WTC11 (cell line): ENCODE measurements at regions not wholly inside any gene's neighbourhood (a gene's known extent, or its start where the extent isn't known, plus 50 kb on each side); places are given as distances from the start of the nearest gene placed in this dataset.

Experiments
- ATAC-seq: fragments of 200-7000 bp; cut with Tn5 transposase; 2 replicates; pipeline ENCODE4 v1.10.0; 2021; ENCODE audit warnings: mild to moderate bottlenecking, moderate library complexity
- CTCF ChIA-PET: fragments of 300-600 bp; sonication (Branson Sonifier 250); formaldehyde crosslinking; loops from one replicate; lab custom pipeline; 2021; ENCODE audit warnings: antibody characterized with exemption; lab: Charles Lee
- POLR2A ChIA-PET: fragments of 350-600 bp; sonication (Branson Sonifier 250); formaldehyde crosslinking; loops from one replicate; lab custom pipeline; 2021; ENCODE audit warnings: antibody characterized with exemption; lab: Charles Lee
- DNase-seq: peaks from one replicate; pipeline ENCODE4 v3.0.0; 2021; ENCODE audit warnings: low spot score
- H3K27ac Mint-ChIP-seq: 2 replicates; pipeline ENCODE4 v1.8.0; 2021; ENCODE audit warnings: mixed read lengths
- H3K27me3 Mint-ChIP-seq: 2 replicates; pipeline ENCODE4 v1.8.0; 2021; ENCODE audit warnings: low read depth, mild to moderate bottlenecking, moderate library complexity, mixed read lengths
- H3K36me3 Mint-ChIP-seq: 2 replicates; pipeline ENCODE4 v1.8.0; 2021; ENCODE audit warnings: mixed read lengths
- H3K4me1 Mint-ChIP-seq: 2 replicates; pipeline ENCODE4 v1.8.0; 2022; ENCODE audit warnings: mixed read lengths
- H3K4me3 Mint-ChIP-seq: 2 replicates; pipeline ENCODE4 v1.8.0; 2021; ENCODE audit warnings: mild to moderate bottlenecking, moderate library complexity, mixed read lengths
- H3K9me3 Mint-ChIP-seq: 2 replicates; pipeline ENCODE4 v1.8.0; 2021; ENCODE audit warnings: mixed read lengths
- ATF1 ChIP-seq: sonication (generic); formaldehyde crosslinking; IDR thresholded peaks from 2 replicates; pipeline ENCODE4 v1.8.1; 2023; ENCODE audit warnings: mild to moderate bottlenecking, moderate library complexity, missing genetic modification reagents
- CBFB ChIP-seq: sonication (generic); formaldehyde crosslinking; IDR thresholded peaks from 2 replicates; pipeline ENCODE4 v1.8.1; 2022; ENCODE audit warnings: mild to moderate bottlenecking, low read depth, missing genetic modification reagents
- CREM ChIP-seq: sonication (generic); formaldehyde crosslinking; IDR thresholded peaks from 2 replicates; pipeline ENCODE4 v1.8.1; 2022; ENCODE audit warnings: mild to moderate bottlenecking, missing genetic modification reagents, moderate library complexity
- ELF4 ChIP-seq: sonication (generic); formaldehyde crosslinking; IDR thresholded peaks from 2 replicates; pipeline ENCODE4 v1.8.1; 2022; ENCODE audit warnings: low read depth, mild to moderate bottlenecking, moderate library complexity, missing genetic modification reagents
- ESRRA ChIP-seq: sonication (generic); formaldehyde crosslinking; IDR thresholded peaks from 2 replicates; pipeline ENCODE4 v1.8.1; 2022; ENCODE audit warnings: mild to moderate bottlenecking, missing genetic modification reagents, borderline replicate concordance
- ETV6 ChIP-seq: sonication (generic); formaldehyde crosslinking; IDR thresholded peaks from 2 replicates; pipeline ENCODE4 v1.8.1; 2022; ENCODE audit warnings: mild to moderate bottlenecking, missing genetic modification reagents
- FOXJ3 ChIP-seq: sonication (generic); formaldehyde crosslinking; IDR thresholded peaks from 2 replicates; pipeline ENCODE4 v1.9.0; 2021; ENCODE audit warnings: missing genetic modification reagents, mild to moderate bottlenecking, borderline replicate concordance
- GRHL2 ChIP-seq: fragments of 250-450 bp; sonication (Bioruptor Pico); IDR thresholded peaks from 2 replicates; pipeline ENCODE4 v1.8.0; 2022; ENCODE audit warnings: mild to moderate bottlenecking, moderate library complexity; ENCODE audit not compliant: insufficient replicate concordance, severe bottlenecking
- GTF2I ChIP-seq: fragments of 250-450 bp; sonication (Bioruptor Pico); conservative IDR thresholded peaks from 2 replicates; pipeline ENCODE4 v1.4.0; 2021; ENCODE audit warnings: mild to moderate bottlenecking
- KAT7 ChIP-seq: sonication (generic); formaldehyde crosslinking; IDR thresholded peaks from 2 replicates; pipeline ENCODE4 v1.8.1; 2023; ENCODE audit warnings: missing genetic modification reagents, mild to moderate bottlenecking, borderline replicate concordance
- MXD4 ChIP-seq: fragments of 250-450 bp; sonication (Bioruptor Pico); IDR thresholded peaks from 2 replicates; pipeline ENCODE4 v1.8.0; 2021; ENCODE audit warnings: mild to moderate bottlenecking, moderate library complexity, borderline replicate concordance
- NFATC4 ChIP-seq: fragments of 250-450 bp; sonication (Bioruptor Pico); IDR thresholded peaks from 2 replicates; pipeline ENCODE4 v1.9.0; 2021; ENCODE audit warnings: mild to moderate bottlenecking
- NR3C1 ChIP-seq: sonication (generic); formaldehyde crosslinking; conservative IDR thresholded peaks from 2 replicates; pipeline ENCODE4 v1.8.1; 2023; ENCODE audit warnings: low read depth, mild to moderate bottlenecking, missing genetic modification reagents
- PRRX2 ChIP-seq: fragments of 250-450 bp; sonication (Bioruptor Pico); IDR thresholded peaks from 2 replicates; pipeline ENCODE4 v1.8.0; 2021; ENCODE audit warnings: mild to moderate bottlenecking
- RORB ChIP-seq: fragments of 250-450 bp; sonication (Bioruptor Pico); IDR thresholded peaks from 2 replicates; pipeline ENCODE4 v1.9.0; 2021; ENCODE audit warnings: mild to moderate bottlenecking
- SMAD4 ChIP-seq: sonication (generic); formaldehyde crosslinking; IDR thresholded peaks from 2 replicates; pipeline ENCODE4 v1.8.0; 2022; ENCODE audit warnings: mild to moderate bottlenecking, missing genetic modification reagents
- SP1 ChIP-seq: sonication (generic); formaldehyde crosslinking; conservative IDR thresholded peaks from 2 replicates; pipeline ENCODE4 v1.8.1; 2022; ENCODE audit warnings: missing genetic modification reagents
- ZMAT4 ChIP-seq: fragments of 250-450 bp; sonication (Bioruptor Pico); IDR thresholded peaks from 2 replicates; pipeline ENCODE4 v1.9.0; 2021; ENCODE audit warnings: mild to moderate bottlenecking
- ZNF281 ChIP-seq: sonication (generic); formaldehyde crosslinking; IDR thresholded peaks from 2 replicates; pipeline ENCODE4 v1.8.0; 2023; ENCODE audit warnings: mild to moderate bottlenecking, missing genetic modification reagents
- ZNF317 ChIP-seq: sonication (generic); formaldehyde crosslinking; IDR thresholded peaks from 2 replicates; pipeline ENCODE4 v1.8.1; 2023; ENCODE audit warnings: low read depth, mild to moderate bottlenecking, moderate library complexity, missing genetic modification reagents, borderline replicate concordance
- TF ChIP-seq, protein P1 (sequence below): fragments of 250-450 bp; sonication (Bioruptor Pico); IDR thresholded peaks from 2 replicates; pipeline ENCODE4 v1.9.0; 2021; ENCODE audit warnings: moderate library complexity, mild to moderate bottlenecking, inconsistent platforms, borderline replicate concordance
- TF ChIP-seq, protein P2 (sequence below): sonication (generic); formaldehyde crosslinking; IDR thresholded peaks from 2 replicates; pipeline ENCODE4 v1.8.1; 2023; ENCODE audit warnings: mild to moderate bottlenecking, missing genetic modification reagents, borderline replicate concordance

- H3K4me1 Mint-ChIP-seq, result peaks cover 4% of the 10 kb centered on the region; the same call in 1 of the 2 replicates
- ChIA-PET CTCF (no interaction called here), POLR2A (no interaction called here)
- no peak for DNase-seq
- no peak for TF ChIP-seq GTF2I (CRISPR knock-in tag)
- TF ChIP-seq RORB, result no peak
- no peak for TF ChIP-seq ZNF281
- no peak for TF ChIP-seq GRHL2 (CRISPR knock-in tag)
- TF ChIP-seq, protein P1, sequence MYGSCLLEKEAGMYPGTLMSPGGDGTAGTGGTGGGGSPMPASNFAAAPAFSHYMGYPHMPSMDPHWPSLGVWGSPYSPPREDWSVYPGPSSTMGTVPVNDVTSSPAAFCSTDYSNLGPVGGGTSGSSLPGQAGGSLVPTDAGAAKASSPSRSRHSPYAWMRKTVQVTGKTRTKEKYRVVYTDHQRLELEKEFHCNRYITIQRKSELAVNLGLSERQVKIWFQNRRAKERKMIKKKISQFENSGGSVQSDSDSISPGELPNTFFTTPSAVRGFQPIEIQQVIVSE, result no peak
- TF ChIP-seq PRRX2 (CRISPR knock-in tag), result no peak
- no peak for TF ChIP-seq NR3C1
- no peak for TF ChIP-seq CREM (CRISPR knock-in tag)
- TF ChIP-seq ZNF317 (CRISPR knock-in tag), result no peak
- no peak for TF ChIP-seq SP1
- no peak for TF ChIP-seq ELF4 (CRISPR knock-in tag)
- TF ChIP-seq ATF1 (CRISPR knock-in tag), result no peak
- TF ChIP-seq, protein P2, sequence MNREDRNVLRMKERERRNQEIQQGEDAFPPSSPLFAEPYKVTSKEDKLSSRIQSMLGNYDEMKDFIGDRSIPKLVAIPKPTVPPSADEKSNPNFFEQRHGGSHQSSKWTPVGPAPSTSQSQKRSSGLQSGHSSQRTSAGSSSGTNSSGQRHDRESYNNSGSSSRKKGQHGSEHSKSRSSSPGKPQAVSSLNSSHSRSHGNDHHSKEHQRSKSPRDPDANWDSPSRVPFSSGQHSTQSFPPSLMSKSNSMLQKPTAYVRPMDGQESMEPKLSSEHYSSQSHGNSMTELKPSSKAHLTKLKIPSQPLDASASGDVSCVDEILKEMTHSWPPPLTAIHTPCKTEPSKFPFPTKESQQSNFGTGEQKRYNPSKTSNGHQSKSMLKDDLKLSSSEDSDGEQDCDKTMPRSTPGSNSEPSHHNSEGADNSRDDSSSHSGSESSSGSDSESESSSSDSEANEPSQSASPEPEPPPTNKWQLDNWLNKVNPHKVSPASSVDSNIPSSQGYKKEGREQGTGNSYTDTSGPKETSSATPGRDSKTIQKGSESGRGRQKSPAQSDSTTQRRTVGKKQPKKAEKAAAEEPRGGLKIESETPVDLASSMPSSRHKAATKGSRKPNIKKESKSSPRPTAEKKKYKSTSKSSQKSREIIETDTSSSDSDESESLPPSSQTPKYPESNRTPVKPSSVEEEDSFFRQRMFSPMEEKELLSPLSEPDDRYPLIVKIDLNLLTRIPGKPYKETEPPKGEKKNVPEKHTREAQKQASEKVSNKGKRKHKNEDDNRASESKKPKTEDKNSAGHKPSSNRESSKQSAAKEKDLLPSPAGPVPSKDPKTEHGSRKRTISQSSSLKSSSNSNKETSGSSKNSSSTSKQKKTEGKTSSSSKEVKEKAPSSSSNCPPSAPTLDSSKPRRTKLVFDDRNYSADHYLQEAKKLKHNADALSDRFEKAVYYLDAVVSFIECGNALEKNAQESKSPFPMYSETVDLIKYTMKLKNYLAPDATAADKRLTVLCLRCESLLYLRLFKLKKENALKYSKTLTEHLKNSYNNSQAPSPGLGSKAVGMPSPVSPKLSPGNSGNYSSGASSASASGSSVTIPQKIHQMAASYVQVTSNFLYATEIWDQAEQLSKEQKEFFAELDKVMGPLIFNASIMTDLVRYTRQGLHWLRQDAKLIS (CRISPR knock-in tag), result no peak
- no peak for TF ChIP-seq FOXJ3
- TF ChIP-seq ETV6, result no peak
- TF ChIP-seq ZMAT4, result no peak
- TF ChIP-seq NFATC4 (CRISPR knock-in tag), result no peak
- TF ChIP-seq, all 79 proteins: peak for 0
- no peak for ATAC-seq
- no peaks in the 10 kb centered on the region for H3K36me3 Mint-ChIP-seq
- H3K27me3 Mint-ChIP-seq, result no peaks in the 10 kb centered on the region
- no peak overlapping the region for H3K4me3 Mint-ChIP-seq
- no peak overlapping the region for H3K27ac Mint-ChIP-seq
- 0 out of 2 replicates have a peak, but pooled peaks cover 7% of the 10 kb centered on the region for H3K9me3 Mint-ChIP-seq
Measured at GRCh38 chr2:100766806-100767205, 53.1 kb upstream of the NPAS2 start.

- Mint-ChIP-seq H3K4me3 (no peak overlapping the region), H3K4me1 (peaks cover 4% of the 10 kb centered on the region; the same call in 1 of the 2 replicates), H3K9me3 (0 out of 2 replicates have a peak, but pooled peaks cover 7% of the 10 kb centered on the region), H3K27ac (no peak overlapping the region), H3K36me3 (no peaks in the 10 kb centered on the region), H3K27me3 (no peaks in the 10 kb centered on the region)
- ChIA-PET POLR2A (no interaction called here), CTCF (no interaction called here)
- DNase-seq (no peak), ATAC-seq (no peak)
- no peak for TF ChIP-seq ETV6
- TF ChIP-seq CBFB (CRISPR knock-in tag), result no peak
- no peak for TF ChIP-seq RORB
- no peak for TF ChIP-seq SMAD4
- no peak for TF ChIP-seq ESRRA (CRISPR knock-in tag)
- no peak for TF ChIP-seq KAT7 (CRISPR knock-in tag)
- no peak for TF ChIP-seq ZNF281
- no peak for TF ChIP-seq MXD4 (CRISPR knock-in tag)
- TF ChIP-seq GRHL2 (CRISPR knock-in tag), result no peak
- TF ChIP-seq NR3C1, result no peak
Measured at GRCh38 chr2:100767224-100767653, 52.7 kb upstream of the NPAS2 start.
